HL-60 (cell line): ENCODE measurements at regions not wholly inside any gene's neighbourhood (a gene's known extent, or its start where the extent isn't known, plus 50 kb on each side); places are given as distances from the start of the nearest gene placed in this dataset.

Experiments
- GABPA ChIP-seq: IDR thresholded peaks from 2 replicates; pipeline ENCODE4 v1.6.1; 2012; ENCODE audit warnings: low read depth
- POLR2AphosphoS5 ChIP-seq: IDR thresholded peaks from 2 replicates; pipeline ENCODE4 v1.6.1; 2012; ENCODE audit warnings: low read depth
- SPI1 ChIP-seq: IDR thresholded peaks from 2 replicates; pipeline ENCODE4 v1.6.1; 2012; ENCODE audit warnings: low read depth, mild to moderate bottlenecking, borderline replicate concordance
- TF ChIP-seq, protein P1 (sequence below): IDR thresholded peaks from one replicate; pipeline ENCODE4 v1.5.1; 2011; ENCODE audit warnings: low read length, control low read depth, inconsistent platforms; ENCODE audit not compliant: insufficient read depth

- TF ChIP-seq SPI1 (no peak), POLR2AphosphoS5 (no peak), GABPA (no peak)
- TF ChIP-seq, protein P1, sequence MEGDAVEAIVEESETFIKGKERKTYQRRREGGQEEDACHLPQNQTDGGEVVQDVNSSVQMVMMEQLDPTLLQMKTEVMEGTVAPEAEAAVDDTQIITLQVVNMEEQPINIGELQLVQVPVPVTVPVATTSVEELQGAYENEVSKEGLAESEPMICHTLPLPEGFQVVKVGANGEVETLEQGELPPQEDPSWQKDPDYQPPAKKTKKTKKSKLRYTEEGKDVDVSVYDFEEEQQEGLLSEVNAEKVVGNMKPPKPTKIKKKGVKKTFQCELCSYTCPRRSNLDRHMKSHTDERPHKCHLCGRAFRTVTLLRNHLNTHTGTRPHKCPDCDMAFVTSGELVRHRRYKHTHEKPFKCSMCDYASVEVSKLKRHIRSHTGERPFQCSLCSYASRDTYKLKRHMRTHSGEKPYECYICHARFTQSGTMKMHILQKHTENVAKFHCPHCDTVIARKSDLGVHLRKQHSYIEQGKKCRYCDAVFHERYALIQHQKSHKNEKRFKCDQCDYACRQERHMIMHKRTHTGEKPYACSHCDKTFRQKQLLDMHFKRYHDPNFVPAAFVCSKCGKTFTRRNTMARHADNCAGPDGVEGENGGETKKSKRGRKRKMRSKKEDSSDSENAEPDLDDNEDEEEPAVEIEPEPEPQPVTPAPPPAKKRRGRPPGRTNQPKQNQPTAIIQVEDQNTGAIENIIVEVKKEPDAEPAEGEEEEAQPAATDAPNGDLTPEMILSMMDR = no peak
These were observed 54.6 kb upstream of the LIPC start for GRCh38 chr15:58377193-58377592.
